ENCODE measurements at regions not wholly inside any gene's neighbourhood (a gene's known extent, or its start where the extent isn't known, plus 50 kb on each side); places are given as distances from the start of the nearest gene placed in this dataset.

DNA sequence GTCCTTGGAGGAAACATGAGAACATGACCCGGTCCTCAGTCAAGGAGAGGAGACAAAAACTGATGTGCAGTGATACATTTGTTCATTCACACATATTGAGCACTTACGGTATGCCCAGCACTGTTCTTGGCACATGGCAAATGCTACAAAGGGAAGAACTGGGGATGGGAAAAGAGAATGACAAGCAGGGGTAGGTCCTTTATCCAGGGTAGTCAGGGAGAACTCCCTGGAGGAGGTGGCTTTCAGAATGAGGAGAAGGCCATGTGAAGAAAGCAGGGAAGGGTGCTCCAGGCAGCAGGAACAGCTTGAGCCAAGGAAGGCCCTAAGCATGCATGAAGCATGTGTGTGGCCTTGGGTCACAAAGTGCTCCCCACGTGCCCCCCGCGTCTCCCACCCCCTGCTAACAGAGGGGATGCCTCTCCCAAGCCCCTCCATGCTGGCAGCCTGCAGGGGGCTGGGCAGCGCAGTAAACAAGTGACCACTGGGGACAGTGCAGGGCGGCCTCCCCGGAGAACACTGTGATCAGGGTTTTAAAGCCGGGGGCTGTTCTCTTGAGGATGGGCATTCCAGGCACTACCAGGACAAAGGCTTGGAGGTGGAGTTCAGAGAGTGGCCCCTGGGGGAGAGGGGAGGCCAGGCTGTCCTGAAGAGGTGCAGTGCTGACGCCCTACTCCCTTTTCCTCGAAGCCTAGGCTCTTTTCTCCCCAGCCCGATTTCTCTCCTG, 71.0 kb downstream of the PHETA1 start:
- TF ChIP-seq, protein P1, sequence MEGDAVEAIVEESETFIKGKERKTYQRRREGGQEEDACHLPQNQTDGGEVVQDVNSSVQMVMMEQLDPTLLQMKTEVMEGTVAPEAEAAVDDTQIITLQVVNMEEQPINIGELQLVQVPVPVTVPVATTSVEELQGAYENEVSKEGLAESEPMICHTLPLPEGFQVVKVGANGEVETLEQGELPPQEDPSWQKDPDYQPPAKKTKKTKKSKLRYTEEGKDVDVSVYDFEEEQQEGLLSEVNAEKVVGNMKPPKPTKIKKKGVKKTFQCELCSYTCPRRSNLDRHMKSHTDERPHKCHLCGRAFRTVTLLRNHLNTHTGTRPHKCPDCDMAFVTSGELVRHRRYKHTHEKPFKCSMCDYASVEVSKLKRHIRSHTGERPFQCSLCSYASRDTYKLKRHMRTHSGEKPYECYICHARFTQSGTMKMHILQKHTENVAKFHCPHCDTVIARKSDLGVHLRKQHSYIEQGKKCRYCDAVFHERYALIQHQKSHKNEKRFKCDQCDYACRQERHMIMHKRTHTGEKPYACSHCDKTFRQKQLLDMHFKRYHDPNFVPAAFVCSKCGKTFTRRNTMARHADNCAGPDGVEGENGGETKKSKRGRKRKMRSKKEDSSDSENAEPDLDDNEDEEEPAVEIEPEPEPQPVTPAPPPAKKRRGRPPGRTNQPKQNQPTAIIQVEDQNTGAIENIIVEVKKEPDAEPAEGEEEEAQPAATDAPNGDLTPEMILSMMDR (IDR thresholded peaks at IDR 0.05) = no peak
- TF ChIP-seq ZFX (IDR thresholded peaks at IDR 0.05; ENCODE audit: borderline replicate concordance) = no peak

DNA sequence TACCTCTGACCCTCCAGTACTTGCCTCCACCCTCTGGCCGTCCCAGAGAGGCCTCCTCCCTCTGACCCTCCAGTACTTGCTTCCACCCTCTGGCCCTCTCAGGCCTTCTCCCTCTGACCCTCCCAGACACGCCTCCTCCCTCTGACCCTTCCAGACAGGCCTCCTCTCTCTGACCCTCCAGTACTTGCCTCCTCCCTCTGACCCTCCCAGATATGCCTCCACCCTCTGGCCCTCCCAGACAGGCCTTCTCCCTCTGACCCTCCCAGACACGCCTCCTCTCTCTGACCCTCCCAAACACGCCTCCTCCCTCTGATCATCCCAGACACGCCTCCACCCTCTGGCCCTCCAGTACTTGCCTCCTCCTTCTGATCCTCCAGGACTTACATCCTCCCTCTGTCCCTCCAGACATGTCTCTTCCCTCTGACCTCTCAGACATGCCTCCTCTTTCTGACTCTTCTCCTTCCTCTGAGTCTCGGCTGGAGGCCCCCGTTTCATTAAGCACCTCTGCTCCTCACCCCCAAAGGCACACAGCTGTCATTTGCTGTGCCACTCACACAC, 71.9 kb downstream of the PHETA1 start:
- no peak overlapping the region for H3K27ac ChIP-seq
- TF ChIP-seq ZFX (IDR thresholded peaks at IDR 0.05; ENCODE audit: borderline replicate concordance) = no peak
- TF ChIP-seq, protein P1 (IDR thresholded peaks at IDR 0.05) = no peak

More for the DNA sequence above, 71.0 kb downstream of the PHETA1 start:
- no peak overlapping the region for H3K27ac ChIP-seq

DNA sequence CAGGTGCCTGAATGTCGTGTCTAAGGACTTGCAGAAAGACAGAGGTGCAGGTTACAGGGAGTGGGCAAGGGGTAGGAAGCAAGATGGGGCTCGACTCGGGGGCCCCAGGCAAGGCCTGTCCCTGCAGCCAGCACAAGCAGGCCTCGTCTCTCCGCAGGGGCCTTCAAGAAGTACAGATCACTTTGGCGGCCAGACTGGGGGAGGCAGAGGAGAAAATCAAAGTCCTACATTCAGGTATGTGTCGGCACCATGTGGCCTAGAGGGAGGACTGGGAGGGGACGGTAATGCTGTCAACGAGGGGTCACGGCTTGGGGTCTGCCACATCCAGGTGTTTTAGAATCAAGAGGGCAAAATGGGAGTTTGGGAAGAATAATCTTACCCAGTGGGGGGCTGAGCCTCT, 73.7 kb downstream of the PHETA1 start:
- TF ChIP-seq, protein P1 (IDR thresholded peaks at IDR 0.05) = no peak
- no peak for TF ChIP-seq ZFX (IDR thresholded peaks at IDR 0.05; ENCODE audit: borderline replicate concordance)
- no peak overlapping the region for H3K27ac ChIP-seq

DNA sequence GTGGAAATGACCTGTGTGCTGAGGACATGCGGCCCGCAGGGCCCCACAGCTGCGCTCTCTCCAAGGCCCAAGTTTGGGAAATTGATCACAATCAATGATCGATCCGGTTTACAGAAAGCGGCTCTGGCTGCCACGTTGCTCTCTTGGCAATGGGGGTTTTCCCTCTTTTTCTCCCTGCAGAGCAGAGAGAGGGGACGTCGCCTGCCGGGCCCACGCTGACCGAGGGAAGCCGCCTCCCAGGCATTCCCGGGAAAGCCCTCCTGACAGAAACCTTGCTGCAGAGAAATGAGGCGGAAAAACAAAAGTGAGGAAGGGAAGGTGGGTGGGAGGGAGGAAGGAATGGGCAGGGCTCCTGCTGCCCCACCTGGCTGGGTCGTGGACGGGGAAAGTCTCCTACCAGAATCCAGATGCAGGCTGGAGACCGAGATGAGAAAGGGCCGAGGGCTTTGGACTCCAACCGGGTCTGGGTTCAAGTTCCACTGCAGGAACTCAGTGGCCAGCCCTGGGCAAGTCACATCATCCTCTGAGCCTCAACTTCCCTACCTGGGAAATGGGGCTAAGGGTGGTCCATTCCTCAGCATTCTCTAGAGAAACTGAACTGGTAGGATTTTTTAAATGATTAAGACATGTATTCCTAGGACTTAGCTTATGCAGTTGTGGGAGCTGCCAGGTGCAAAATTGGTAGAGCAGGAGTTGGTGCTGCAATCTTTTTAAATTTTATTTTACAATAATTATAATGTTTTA, 75.5 kb downstream of the PHETA1 start:
- TF ChIP-seq, protein P1 (IDR thresholded peaks at IDR 0.05) = no peak
- no peak for TF ChIP-seq ZFX (IDR thresholded peaks at IDR 0.05; ENCODE audit: borderline replicate concordance)
- H3K27ac ChIP-seq = no peak overlapping the region

DNA sequence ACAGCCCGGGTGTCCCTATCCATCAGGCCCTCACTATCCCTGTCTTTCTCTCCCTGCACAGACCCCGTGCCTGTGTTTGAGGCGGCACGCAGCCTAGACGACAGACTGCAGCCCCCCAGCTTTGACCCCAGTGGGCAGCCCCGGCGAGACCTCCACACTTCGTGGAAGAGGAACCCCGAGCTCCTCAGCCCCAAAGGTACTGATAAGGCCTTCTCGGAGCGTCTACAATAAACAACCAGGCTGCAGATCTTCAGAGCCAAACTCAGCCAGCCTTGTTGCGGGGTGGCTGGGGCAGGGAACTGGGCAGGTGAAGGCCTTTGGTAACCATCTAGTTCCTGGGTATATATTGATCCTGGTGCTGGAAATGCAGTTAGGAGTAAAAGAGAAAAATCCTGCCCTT, 77.5 kb downstream of the PHETA1 start:
- no peak overlapping the region for H3K27ac ChIP-seq
- TF ChIP-seq, protein P1 (IDR thresholded peaks at IDR 0.05) = no peak
- TF ChIP-seq ZFX (IDR thresholded peaks at IDR 0.05; ENCODE audit: borderline replicate concordance) = no peak

DNA sequence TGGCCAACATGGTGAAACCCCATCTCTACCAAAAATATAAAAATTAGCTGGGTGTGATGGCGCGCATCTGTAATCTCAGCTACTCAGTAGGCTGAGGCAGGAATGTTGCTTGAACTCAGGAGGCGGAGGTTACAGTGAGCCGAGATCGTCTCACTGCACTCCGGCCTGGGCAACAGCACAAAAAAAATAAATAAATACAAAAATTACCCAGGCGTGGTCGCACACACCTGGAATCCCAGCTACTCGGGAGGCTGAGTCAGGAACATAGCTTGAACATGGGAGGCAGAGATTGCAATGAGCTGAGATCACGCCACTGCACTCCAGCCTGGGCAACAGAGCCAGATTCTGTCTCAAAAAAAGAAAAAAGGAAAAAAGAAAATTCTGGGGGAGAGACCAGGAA, 80.1 kb downstream of the PHETA1 start:
- H3K27ac ChIP-seq = no peak overlapping the region
- TF ChIP-seq ZFX (IDR thresholded peaks at IDR 0.05; ENCODE audit: borderline replicate concordance) = no peak
- TF ChIP-seq, protein P1 (IDR thresholded peaks at IDR 0.05) = no peak
